PC-9 (cell line): ENCODE measurements at regions not wholly inside any gene's neighbourhood (a gene's known extent, or its start where the extent isn't known, plus 50 kb on each side); places are given as distances from the start of the nearest gene placed in this dataset.

ENCODE experiments used
- BruUV-seq: library from RNA; stranded (reverse); fragments of 400-500 nt; replicated peaks from 2 replicates; lab custom pipeline; 2021; lab: Mats Ljungman, UMichigan
- CTCF ChIA-PET: fragments of 300-600 bp; sonication (Branson Sonifier 250); formaldehyde crosslinking; loops from one replicate; lab custom pipeline; 2022; ENCODE audit warnings: antibody characterized with exemption; lab: Charles Lee
- POLR2A ChIA-PET: fragments of 300-600 bp; sonication (Branson Sonifier 250); formaldehyde crosslinking; loops from one replicate; lab custom pipeline; 2022; ENCODE audit warnings: antibody characterized with exemption; ENCODE audit not compliant: unreplicated experiment; lab: Charles Lee
- DNase-seq, 2 experiments: peaks; one replicate each; pipeline versions ENCODE4 v3.0.0 to v3.0.0-alpha.2; 2015 to 2022; ENCODE audit warnings: mixed read lengths in 1 of 2
- H2AFZ ChIP-seq: fragments of 200-600 bp; sonication (generic); 2 replicates; pipeline ENCODE4 v1.8.1; 2017; ENCODE audit warnings: antibody characterized with exemption
- H3F3A ChIP-seq: fragments of 200-600 bp; sonication (generic); 2 replicates; pipeline ENCODE4 v1.8.1; 2017; ENCODE audit warnings: antibody characterized with exemption, mild to moderate bottlenecking, low read depth; ENCODE audit not compliant: insufficient read depth
- H3K27ac ChIP-seq: fragments of 200-600 bp; sonication (generic); 2 replicates; pipeline ENCODE4 v1.6.1; 2016; ENCODE audit warnings: mixed run types
- H3K27me3 ChIP-seq: fragments of 200-600 bp; sonication (generic); 2 replicates; pipeline ENCODE4 v1.6.1; 2016; ENCODE audit warnings: low read depth, mixed run types; ENCODE audit not compliant: insufficient read depth
- H3K36me3 ChIP-seq: fragments of 200-600 bp; sonication (generic); 2 replicates; pipeline ENCODE4 v1.6.1; 2016; ENCODE audit warnings: low read depth, mixed run types
- H3K4me1 ChIP-seq: fragments of 200-600 bp; sonication (generic); replicated peaks from 2 replicates; pipeline ENCODE4 v1.6.1; 2016; ENCODE audit warnings: mixed run types; ENCODE audit not compliant: insufficient read depth
- H3K4me2 ChIP-seq: fragments of 200-600 bp; sonication (generic); 2 replicates; pipeline ENCODE4 v1.6.1; 2017; ENCODE audit warnings: mixed run types
- H3K4me3 ChIP-seq: fragments of 200-600 bp; sonication (generic); 2 replicates; pipeline ENCODE4 v1.6.1; 2016; ENCODE audit warnings: mixed run types
- H3K79me2 ChIP-seq: fragments of 200-600 bp; sonication (generic); 2 replicates; pipeline ENCODE4 v1.6.1; 2017; ENCODE audit warnings: low read depth, mixed run types
- H3K9me2 ChIP-seq: fragments of 200-600 bp; sonication (generic); 2 replicates; pipeline ENCODE4 v1.8.1; 2017; ENCODE audit warnings: mild to moderate bottlenecking; ENCODE audit not compliant: insufficient read depth
- H3K9me3 ChIP-seq: fragments of 200-600 bp; sonication (generic); 2 replicates; pipeline ENCODE4 v1.8.1; 2016; ENCODE audit warnings: low read depth; ENCODE audit not compliant: insufficient read depth
- H4K20me1 ChIP-seq: fragments of 200-600 bp; sonication (generic); 2 replicates; pipeline ENCODE4 v1.8.1; 2017; ENCODE audit not compliant: insufficient read depth
- EZH2 ChIP-seq: fragments of 200-600 bp; sonication (generic); IDR thresholded peaks from 2 replicates; pipeline ENCODE4 v1.8.0; 2017; ENCODE audit warnings: antibody characterized with exemption, low read depth
- intact Hi-C: fragments of 100-400 bp; cut with micrococcal nuclease; formaldehyde crosslinking; loops from one replicate; pipeline ENCODE4 v1.10.0; 2022; ENCODE audit not compliant: unreplicated experiment
- TF ChIP-seq, protein P1 (sequence below): fragments of 200-600 bp; sonication (generic); conservative IDR thresholded peaks from 2 replicates; pipeline ENCODE4 v1.6.1; 2017; ENCODE audit warnings: mixed run types, antibody characterized with exemption, mild to moderate bottlenecking, moderate library complexity

DNA sequence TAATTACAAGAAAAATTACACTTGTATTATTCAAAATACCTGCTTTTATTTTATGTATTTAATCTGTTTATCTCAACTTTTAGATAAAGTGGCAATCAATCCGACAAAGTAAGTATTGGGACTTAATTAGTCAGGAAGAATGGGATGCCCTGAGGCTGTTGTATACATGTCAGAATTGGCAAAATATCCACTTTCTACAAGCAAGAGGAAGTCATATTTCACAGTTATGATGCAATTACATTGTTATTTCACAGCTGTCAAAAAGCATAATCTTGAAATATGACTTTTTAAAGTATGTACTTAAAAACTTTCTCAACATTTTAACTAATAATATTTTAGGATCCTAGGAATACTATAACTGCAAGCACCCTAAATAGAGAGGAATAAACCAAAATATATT, 357.1 kb upstream of the MGAT4C start:
- CTCF ChIA-PET: no interaction called here
- H3K27ac ChIP-seq: no peak overlapping the region
- no peaks in the 10 kb centered on the region for H3F3A ChIP-seq
- TF ChIP-seq EZH2: no peak
- no peak overlapping the region for H3K4me3 ChIP-seq
- peaks cover 5% of the 10 kb centered on the region; the same call in 1 of the 2 replicates for H3K9me3 ChIP-seq
- H3K4me2 ChIP-seq: no peak overlapping the region
- H3K79me2 ChIP-seq: no peaks in the 10 kb centered on the region
- H3K27me3 ChIP-seq: no peaks in the 10 kb centered on the region
- intact Hi-C loops: no loop called here
- H4K20me1 ChIP-seq: no peaks in the 10 kb centered on the region
- POLR2A ChIA-PET: no interaction called here
- no peak overlapping the region for H2AFZ ChIP-seq
- H3K4me1 ChIP-seq: peaks cover 8% of the 10 kb centered on the region; the same call in 1 of the 2 replicates
- no TSS peak for BruUV-seq
- no peaks in the 10 kb centered on the region; the same call in 1 of the 2 replicates for H3K9me2 ChIP-seq
- H3K36me3 ChIP-seq: no peaks in the 10 kb centered on the region
- no peak for DNase-seq

GRCh38 chr12:86608638-86609037, 352.4 kb upstream of the MGAT4C start:
- POLR2A ChIA-PET: no interaction called here
- Histone ChIP-seq H3K4me3 (no peak overlapping the region), H3F3A (no peaks in the 10 kb centered on the region), H3K9me2 (no peaks in the 10 kb centered on the region; the same call in 1 of the 2 replicates), H3K4me2 (no peak overlapping the region), H3K27ac (no peak overlapping the region), H3K36me3 (no peaks in the 10 kb centered on the region), H4K20me1 (no peaks in the 10 kb centered on the region), H3K79me2 (no peaks in the 10 kb centered on the region), H2AFZ (no peak overlapping the region), H3K4me1 (peaks cover 8% of the 10 kb centered on the region; the same call in 1 of the 2 replicates), H3K27me3 (no peaks in the 10 kb centered on the region), H3K9me3 (no peaks in the 10 kb centered on the region)
- intact Hi-C loops: no loop called here
- TF ChIP-seq, protein P1, sequence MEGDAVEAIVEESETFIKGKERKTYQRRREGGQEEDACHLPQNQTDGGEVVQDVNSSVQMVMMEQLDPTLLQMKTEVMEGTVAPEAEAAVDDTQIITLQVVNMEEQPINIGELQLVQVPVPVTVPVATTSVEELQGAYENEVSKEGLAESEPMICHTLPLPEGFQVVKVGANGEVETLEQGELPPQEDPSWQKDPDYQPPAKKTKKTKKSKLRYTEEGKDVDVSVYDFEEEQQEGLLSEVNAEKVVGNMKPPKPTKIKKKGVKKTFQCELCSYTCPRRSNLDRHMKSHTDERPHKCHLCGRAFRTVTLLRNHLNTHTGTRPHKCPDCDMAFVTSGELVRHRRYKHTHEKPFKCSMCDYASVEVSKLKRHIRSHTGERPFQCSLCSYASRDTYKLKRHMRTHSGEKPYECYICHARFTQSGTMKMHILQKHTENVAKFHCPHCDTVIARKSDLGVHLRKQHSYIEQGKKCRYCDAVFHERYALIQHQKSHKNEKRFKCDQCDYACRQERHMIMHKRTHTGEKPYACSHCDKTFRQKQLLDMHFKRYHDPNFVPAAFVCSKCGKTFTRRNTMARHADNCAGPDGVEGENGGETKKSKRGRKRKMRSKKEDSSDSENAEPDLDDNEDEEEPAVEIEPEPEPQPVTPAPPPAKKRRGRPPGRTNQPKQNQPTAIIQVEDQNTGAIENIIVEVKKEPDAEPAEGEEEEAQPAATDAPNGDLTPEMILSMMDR: no peak
- TF ChIP-seq EZH2: no peak
- BruUV-seq: no TSS peak
- CTCF ChIA-PET: no interaction called here
- no peak for DNase-seq

DNA sequence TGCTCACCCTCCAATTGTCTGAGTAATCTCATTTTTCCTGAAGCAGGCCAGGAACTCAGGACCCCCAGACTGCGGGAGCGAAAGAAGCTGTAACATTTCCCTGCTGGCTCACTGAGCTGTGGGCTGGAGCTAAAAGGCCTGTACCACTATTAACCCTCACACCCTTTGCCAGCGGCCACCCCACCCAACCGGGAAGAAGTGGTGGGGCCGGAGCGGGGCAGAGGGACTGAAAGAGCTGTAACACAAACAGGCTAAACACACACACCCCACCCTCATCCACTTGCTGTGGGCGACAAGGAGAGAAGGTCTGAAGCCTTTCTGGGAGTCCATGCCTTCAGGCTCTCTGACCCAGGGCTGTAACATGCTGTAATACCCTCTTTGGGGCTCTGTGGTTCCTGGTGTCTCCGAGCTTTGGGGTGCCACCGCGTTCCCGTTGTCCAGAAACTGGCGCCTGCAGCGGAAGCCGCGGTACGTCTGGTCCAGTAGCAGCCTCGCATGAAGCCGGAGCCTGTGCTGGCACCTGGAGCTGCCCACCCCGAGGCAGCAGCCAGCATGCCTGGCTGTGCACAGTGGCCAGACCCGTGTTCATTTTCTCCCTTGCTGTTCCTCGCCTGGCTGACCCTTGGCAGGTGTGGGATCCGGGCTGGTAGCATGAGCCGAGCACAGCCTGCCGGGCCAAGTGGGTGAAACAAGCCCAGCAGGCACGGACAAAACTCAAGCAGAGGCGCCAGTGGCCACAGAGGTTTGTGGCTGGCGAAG, 345.5 kb upstream of the MGAT4C start:
- no peak for TF ChIP-seq EZH2
- TF ChIP-seq, protein P1: no peak
- Histone ChIP-seq H3K27ac (no peak overlapping the region), H3K9me2 (no peaks in the 10 kb centered on the region), H3K27me3 (no peaks in the 10 kb centered on the region), H3K4me2 (no peak overlapping the region), H3K9me3 (no peaks in the 10 kb centered on the region), H2AFZ (no peak overlapping the region), H4K20me1 (no peaks in the 10 kb centered on the region), H3K4me1 (no peaks in the 10 kb centered on the region), H3F3A (no peaks in the 10 kb centered on the region), H3K4me3 (no peak overlapping the region), H3K36me3 (no peaks in the 10 kb centered on the region), H3K79me2 (no peaks in the 10 kb centered on the region)
- POLR2A ChIA-PET: no interaction called here
- intact Hi-C loops: no loop called here
- no TSS peak for BruUV-seq
- DNase-seq: no peak
- CTCF ChIA-PET: no interaction called here
